NOMO-1 treated with dmso at 0.1 percent for 144 hours (cell line): ENCODE measurements at regions not wholly inside any gene's neighbourhood (a gene's known extent, or its start where the extent isn't known, plus 50 kb on each side); places are given as distances from the start of the nearest gene placed in this dataset.

Experiments
- DNase-seq: peaks from one replicate; lab custom pipeline; 2025; ENCODE audit not compliant: unreplicated experiment; lab: John Stamatoyannopoulos, UW

- DNase-seq: no peak
These were observed 57.4 kb upstream of the ADAMTS5 start for GRCh38 chr21:27024301-27024700.

GRCh38 chr21:27023186-27023585, 56.3 kb upstream of the ADAMTS5 start:
- DNase-seq: no peak

- DNase-seq: no peak
These were observed 54.9 kb upstream of the ADAMTS5 start for GRCh38 chr21:27021801-27022200.

- no peak for DNase-seq
These were observed 54.2 kb upstream of the ADAMTS5 start for GRCh38 chr21:27021046-27021445.

GRCh38 chr21:27017246-27017645, 50.4 kb upstream of the ADAMTS5 start:
- no peak for DNase-seq
